HG03575 (cell line): ENCODE measurements at regions not wholly inside any gene's neighbourhood (a gene's known extent, or its start where the extent isn't known, plus 50 kb on each side); places are given as distances from the start of the nearest gene placed in this dataset.

ENCODE experiments used
- ATAC-seq: cut with Tn5 transposase; IDR thresholded peaks from one replicate; pipeline ENCODE4 v1.9.1; 2021; ENCODE audit not compliant: unreplicated experiment, insufficient number of reproducible peaks, low FRiP score; ENCODE audit errors: extremely low read depth

- ATAC-seq: no peak
Observed at GRCh38 chr5:159704160-159704559, 212.1 kb upstream of the ADRA1B start.

GRCh38 chr5:159705948-159706347, 210.3 kb upstream of the ADRA1B start:
- no peak for ATAC-seq

- no peak for ATAC-seq
Observed at GRCh38 chr5:159708090-159708489, 208.2 kb upstream of the ADRA1B start.

- no peak for ATAC-seq
Observed at GRCh38 chr5:159712672-159713071, 203.6 kb upstream of the ADRA1B start.

GRCh38 chr5:159713254-159713653, 203.0 kb upstream of the ADRA1B start:
- ATAC-seq: no peak

- no peak for ATAC-seq
Observed at GRCh38 chr5:159713773-159714172, 202.5 kb upstream of the ADRA1B start.

GRCh38 chr5:159725475-159725874, 190.8 kb upstream of the ADRA1B start:
- ATAC-seq: no peak

GRCh38 chr5:159727167-159727566, 189.1 kb upstream of the ADRA1B start:
- no peak for ATAC-seq

- no peak for ATAC-seq
Observed at GRCh38 chr5:159730285-159730684, 186.0 kb upstream of the ADRA1B start.

- no peak for ATAC-seq
Observed at GRCh38 chr5:159732220-159732619, 184.1 kb upstream of the ADRA1B start.

- ATAC-seq: no peak
Observed at GRCh38 chr5:159734366-159734765, 181.9 kb upstream of the ADRA1B start.

GRCh38 chr5:159735036-159735435, 181.2 kb upstream of the ADRA1B start:
- no peak for ATAC-seq

GRCh38 chr5:159735749-159736660, 180.3 kb upstream of the ADRA1B start:
- no peak for ATAC-seq

- no peak for ATAC-seq
Observed at GRCh38 chr5:159736844-159737243, 179.4 kb upstream of the ADRA1B start.

GRCh38 chr5:159737263-159737662, 179.0 kb upstream of the ADRA1B start:
- no peak for ATAC-seq

- no peak for ATAC-seq
Observed at GRCh38 chr5:159741829-159742322, 174.4 kb upstream of the ADRA1B start.

- ATAC-seq: no peak
Observed at GRCh38 chr5:159743234-159743633, 173.0 kb upstream of the ADRA1B start.

GRCh38 chr5:159746707-159747106, 169.6 kb upstream of the ADRA1B start:
- ATAC-seq: no peak

- ATAC-seq: no peak
Observed at GRCh38 chr5:159749146-159749545, 167.1 kb upstream of the ADRA1B start.

GRCh38 chr5:159750226-159750625, 166.1 kb upstream of the ADRA1B start:
- ATAC-seq: no peak

- no peak for ATAC-seq
Observed at GRCh38 chr5:159751459-159751858, 164.8 kb upstream of the ADRA1B start.
